HCT116 (cell line): ENCODE measurements at regions not wholly inside any gene's neighbourhood (a gene's known extent, or its start where the extent isn't known, plus 50 kb on each side); places are given as distances from the start of the nearest gene placed in this dataset.

Experiments used
- ATAC-seq: fragments of 200-7000 bp; cut with Tn5 transposase; 2 replicates; pipeline ENCODE4 v1.9.1; 2020; ENCODE audit warnings: mild to moderate bottlenecking, moderate library complexity
- BruUV-seq: library from RNA; stranded (reverse); fragments of 400-500 nt; replicated peaks from 2 replicates; lab custom pipeline; 2021; lab: Mats Ljungman, UMichigan
- CTCF ChIA-PET: fragments of 300-600 bp; sonication (Branson Sonifier 250); formaldehyde crosslinking; loops from one replicate; lab custom pipeline; 2021; ENCODE audit warnings: antibody characterized with exemption; lab: Charles Lee
- POLR2A ChIA-PET: fragments of 300-600, 350-600 bp; sonication (Branson Sonifier 250); formaldehyde crosslinking; loops from one replicate; lab custom pipeline; 2021; ENCODE audit warnings: antibody characterized with exemption; lab: Charles Lee
- RAD21 ChIA-PET, 2 experiments: fragments of 300-600 bp; sonication (Branson Sonifier 250); formaldehyde crosslinking; loops; one replicate each; lab custom pipeline; 2023; ENCODE audit warnings: low total read pairs in 2 of 2; ENCODE audit not compliant: uncharacterized antibody in 2 of 2, unreplicated experiment in 2 of 2, low non-redundant PET in 1 of 2; lab: Charles Lee
- DNase-seq: peaks from one replicate; pipeline ENCODE4 v3.0.0-alpha.2; 2010; ENCODE audit warnings: low read depth, low spot score
- H2AFZ ChIP-seq: fragments of 200-600 bp; shearing (Covaris generic), sonication (generic); 2 replicates; pipeline ENCODE4 v1.6.1; 2017; ENCODE audit warnings: low read depth, mixed run types, mixed read lengths, antibody characterized with exemption, low read length; ENCODE audit not compliant: poor library complexity, severe bottlenecking
- H3K27ac ChIP-seq: 2 replicates; pipeline ENCODE4 v1.5.1; 2012; ENCODE audit warnings: low read depth, low read length
- H3K27me3 ChIP-seq: fragments of 200-600 bp; sonication (generic); 2 replicates; pipeline ENCODE4 v1.6.1; 2016; ENCODE audit warnings: mixed run types, low read length, mixed read lengths; ENCODE audit not compliant: insufficient read depth
- H3K36me3 ChIP-seq, 2 experiments: fragments of 200-500 bp in 1 of 2; fragments of 200-600 bp in 1 of 2; sonication (Bioruptor generic) in 1 of 2; sonication (generic) in 1 of 2; 2 replicates each; pipeline versions ENCODE4 v1.5.1 to v1.6.1; 2014 to 2016; ENCODE audit warnings: low read length in 2 of 2, inconsistent platforms in 1 of 2, mixed read lengths in 1 of 2, mixed run types in 1 of 2; ENCODE audit not compliant: insufficient read depth in 2 of 2, control insufficient read depth in 1 of 2
- H3K4me1 ChIP-seq, 2 experiments: fragments of 200-600 bp in 1 of 2; sonication (generic) in 1 of 2; 2 replicates each; pipeline versions ENCODE4 v1.5.1 to v1.6.1; 2012 to 2017; ENCODE audit warnings: low read length in 2 of 2, inconsistent platforms in 1 of 2, mild to moderate bottlenecking in 1 of 2, mixed read lengths in 1 of 2, mixed run types in 1 of 2, moderate library complexity in 1 of 2; ENCODE audit not compliant: insufficient read depth in 2 of 2, control insufficient read depth in 1 of 2
- H3K4me2 ChIP-seq: fragments of 200-600 bp; sonication (generic); 2 replicates; pipeline ENCODE4 v1.6.1; 2017; ENCODE audit warnings: mixed run types, low read length, mixed read lengths
- H3K4me3 ChIP-seq, 2 experiments: fragments of 200-600 bp in 1 of 2; sonication (generic) in 1 of 2; replicated peaks in 1 of 2; 2 replicates each; pipeline ENCODE4 v1.5.1; 2011 to 2016; ENCODE audit warnings: low read length in 2 of 2, control low read depth in 1 of 2, low read depth in 1 of 2, mild to moderate bottlenecking in 1 of 2, mixed read lengths in 1 of 2, mixed run types in 1 of 2
- H3K79me2 ChIP-seq: fragments of 200-600 bp; sonication (generic); 2 replicates; pipeline ENCODE4 v1.6.1; 2017; ENCODE audit warnings: mild to moderate bottlenecking, mixed run types, low read length, moderate library complexity, mixed read lengths; ENCODE audit not compliant: insufficient read depth
- H3K9ac ChIP-seq: fragments of 200-600 bp; sonication (generic); 2 replicates; pipeline ENCODE4 v1.6.1; 2016; ENCODE audit warnings: low read length, mixed read lengths
- H3K9me2 ChIP-seq: fragments of 200-600 bp; sonication (generic), shearing (Covaris generic); 2 replicates; pipeline ENCODE4 v1.6.1; 2017; ENCODE audit warnings: mixed run types, mild to moderate bottlenecking, moderate library complexity; ENCODE audit not compliant: insufficient read depth
- H3K9me3 ChIP-seq, 2 experiments: fragments of 200-500 bp in 1 of 2; fragments of 200-600 bp in 1 of 2; sonication (Bioruptor generic) in 1 of 2; sonication (generic) in 1 of 2; 2 replicates each; pipeline ENCODE4 v1.6.1; 2014 to 2017; ENCODE audit warnings: low read length in 2 of 2, mixed read lengths in 2 of 2, inconsistent platforms in 1 of 2, low read depth in 1 of 2, mild to moderate bottlenecking in 1 of 2, mixed run types in 1 of 2, moderate library complexity in 1 of 2; ENCODE audit not compliant: control insufficient read depth in 1 of 2, insufficient read depth in 1 of 2
- H4K20me1 ChIP-seq: fragments of 200-600 bp; sonication (generic), shearing (Covaris generic); 2 replicates; pipeline ENCODE4 v1.6.1; 2017; ENCODE audit warnings: mixed run types, mild to moderate bottlenecking, moderate library complexity; ENCODE audit not compliant: insufficient read depth
- CEBPB ChIP-seq: IDR thresholded peaks from 2 replicates; pipeline ENCODE4 v1.6.1; 2012; ENCODE audit warnings: low read depth
- SRF ChIP-seq: IDR thresholded peaks from 2 replicates; pipeline ENCODE4 v1.6.1; 2012; ENCODE audit warnings: low read depth
- YY1 ChIP-seq: IDR thresholded peaks from 2 replicates; pipeline ENCODE4 v1.6.1; 2011; ENCODE audit warnings: low read length, low read depth, moderate library complexity, mild to moderate bottlenecking; ENCODE audit not compliant: insufficient replicate concordance; ENCODE audit errors: extremely low read depth
- intact Hi-C: fragments of 100-400 bp; cut with micrococcal nuclease; formaldehyde crosslinking; loops from 2 replicates; pipeline ENCODE4 v1.10.0; 2022

DNA sequence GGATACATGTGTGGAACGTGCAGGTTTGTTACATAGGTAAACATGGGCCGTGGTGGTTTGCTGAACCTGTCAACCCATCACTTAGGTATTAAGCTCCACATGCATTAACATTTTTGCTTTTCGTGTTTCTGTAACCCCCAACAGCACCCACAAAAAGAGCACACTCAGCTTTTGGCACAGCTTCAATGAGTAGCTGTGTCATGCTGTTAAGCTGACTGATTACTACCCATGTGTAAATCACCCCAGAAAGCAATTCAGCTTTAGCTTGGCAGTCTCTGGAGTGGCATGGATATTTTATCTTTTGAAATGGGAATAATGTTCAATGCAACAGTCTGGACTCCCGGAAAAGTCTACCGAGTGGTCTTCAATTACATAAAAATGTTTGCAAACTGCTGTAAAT is 734.3 kb downstream of the STIM2 start:
- BruUV-seq = no TSS peak
- intact Hi-C loops = no loop called here
- no peaks in the 10 kb centered on the region for H3K79me2 ChIP-seq

DNA sequence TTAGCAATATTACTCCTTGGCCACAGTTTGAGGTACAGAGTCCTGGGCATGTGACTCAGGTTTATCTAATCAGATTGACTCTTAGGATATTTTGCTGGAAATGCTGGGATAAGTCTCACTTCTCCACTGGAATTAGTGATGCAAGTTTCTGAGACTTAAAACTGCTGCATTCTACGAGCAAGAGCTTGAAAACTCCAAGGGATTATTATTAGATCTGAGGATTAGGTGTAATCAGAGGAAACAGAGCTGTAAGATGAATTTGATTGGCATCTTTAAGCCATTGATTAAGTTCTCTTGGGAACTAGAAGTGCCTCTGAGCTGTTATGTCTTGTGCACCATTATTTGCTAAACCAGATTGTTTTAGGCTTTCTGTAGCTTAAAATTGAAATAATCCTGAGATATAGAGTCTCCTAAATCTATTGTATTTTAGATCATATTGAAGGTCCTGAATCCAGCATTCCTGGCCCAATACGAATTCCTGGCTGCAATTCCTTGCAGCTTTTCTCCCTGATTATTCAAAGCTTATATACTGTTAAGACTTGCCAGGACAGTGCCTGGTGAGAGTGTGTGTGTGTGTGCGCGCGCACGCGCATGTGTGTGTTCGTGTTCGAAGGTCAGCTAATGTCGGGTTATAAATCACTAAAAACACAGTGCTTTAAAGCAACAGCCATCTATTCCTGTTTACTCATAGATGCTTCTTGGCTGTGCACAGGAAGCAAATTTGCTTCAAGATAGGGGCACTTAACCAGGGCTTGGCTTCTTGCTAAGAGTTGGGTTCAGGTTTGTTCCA is 735.1 kb downstream of the STIM2 start:
- ChIA-PET POLR2A (no interaction called here), CTCF (no interaction called here), RAD21 (no interaction called here)
- H3K27ac ChIP-seq = no peak overlapping the region
- DNase-seq = no peak
- no peak overlapping the region for H3K9ac ChIP-seq
- TF ChIP-seq YY1 = no peak
- H3K36me3 ChIP-seq = no peaks in the 10 kb centered on the region
- intact Hi-C loops = no loop called here
- H3K4me2 ChIP-seq = no peak overlapping the region
- no TSS peak for BruUV-seq
- H2AFZ ChIP-seq = no peak overlapping the region
- no peaks in the 10 kb centered on the region for H3K79me2 ChIP-seq
- no peaks in the 10 kb centered on the region for H4K20me1 ChIP-seq
- H3K4me1 ChIP-seq = no peaks in the 10 kb centered on the region
- no peaks in the 10 kb centered on the region for H3K27me3 ChIP-seq
- no peak overlapping the region for H3K4me3 ChIP-seq
- ATAC-seq = no peak
- no peaks in the 10 kb centered on the region for H3K9me2 ChIP-seq
- H3K9me3 ChIP-seq = no peaks in the 10 kb centered on the region

More for the DNA sequence above, 734.3 kb downstream of the STIM2 start:
- TF ChIP-seq SRF (no peak), CEBPB (no peak)
- Histone ChIP-seq H3K9me3 (no peaks in the 10 kb centered on the region), H3K4me2 (no peak overlapping the region), H3K9ac (no peak overlapping the region), H2AFZ (no peak overlapping the region), H4K20me1 (no peaks in the 10 kb centered on the region), H3K9me2 (no peaks in the 10 kb centered on the region), H3K4me3 (no peak overlapping the region), H3K4me1 (no peaks in the 10 kb centered on the region), H3K27ac (no peak overlapping the region), H3K36me3 (no peaks in the 10 kb centered on the region), H3K27me3 (no peaks in the 10 kb centered on the region)
- CTCF ChIA-PET = no interaction called here
- RAD21 ChIA-PET = no interaction called here
- DNase-seq = no peak
- POLR2A ChIA-PET = no interaction called here
- no peak for ATAC-seq
